ENCODE measurements at regions not wholly inside any gene's neighbourhood (a gene's known extent, or its start where the extent isn't known, plus 50 kb on each side); places are given as distances from the start of the nearest gene placed in this dataset.

- ChIA-PET POLR2A (no interaction called here), CTCF (no interaction called here)
- no peak for DNase-seq (ENCODE audit: extremely low spot score)
- no peak for TF ChIP-seq L3MBTL2 (conservative IDR thresholded peaks at IDR 0.05)
- TF ChIP-seq SUZ12 (IDR thresholded peaks at IDR 0.05) = no peak
- no peak for TF ChIP-seq BHLHE40 (IDR thresholded peaks at IDR 0.05; ENCODE audit: borderline replicate concordance)
- no peak for TF ChIP-seq FOXA1 (IDR thresholded peaks at IDR 0.05)
- TF ChIP-seq FOXK2 (IDR thresholded peaks at IDR 0.05) = no peak
- no peak for TF ChIP-seq ZNF384 (IDR thresholded peaks at IDR 0.05)
- no peak for TF ChIP-seq SP1 (IDR thresholded peaks at IDR 0.05)
- no peak for TF ChIP-seq ARNT (IDR thresholded peaks at IDR 0.05)
- TF ChIP-seq ELF4 (IDR thresholded peaks at IDR 0.05) = no peak
- no peak for TF ChIP-seq NFRKB (IDR thresholded peaks at IDR 0.05)
- TF ChIP-seq FOXM1 (IDR thresholded peaks at IDR 0.05; ENCODE audit: borderline replicate concordance) = no peak
- TF ChIP-seq LEF1 (IDR thresholded peaks at IDR 0.05; ENCODE audit: borderline replicate concordance) = no peak
- TF ChIP-seq HDGF (IDR thresholded peaks at IDR 0.05; ENCODE audit: borderline replicate concordance) = no peak
- no peak for TF ChIP-seq TARDBP (IDR thresholded peaks at IDR 0.05)
- no peak for TF ChIP-seq CTBP1 (IDR thresholded peaks at IDR 0.05; ENCODE audit: borderline replicate concordance)
- TF ChIP-seq, protein P1, sequence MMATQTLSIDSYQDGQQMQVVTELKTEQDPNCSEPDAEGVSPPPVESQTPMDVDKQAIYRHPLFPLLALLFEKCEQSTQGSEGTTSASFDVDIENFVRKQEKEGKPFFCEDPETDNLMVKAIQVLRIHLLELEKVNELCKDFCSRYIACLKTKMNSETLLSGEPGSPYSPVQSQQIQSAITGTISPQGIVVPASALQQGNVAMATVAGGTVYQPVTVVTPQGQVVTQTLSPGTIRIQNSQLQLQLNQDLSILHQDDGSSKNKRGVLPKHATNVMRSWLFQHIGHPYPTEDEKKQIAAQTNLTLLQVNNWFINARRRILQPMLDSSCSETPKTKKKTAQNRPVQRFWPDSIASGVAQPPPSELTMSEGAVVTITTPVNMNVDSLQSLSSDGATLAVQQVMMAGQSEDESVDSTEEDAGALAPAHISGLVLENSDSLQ (IDR thresholded peaks at IDR 0.05) = no peak
Observed at GRCh38 chr6:169393753-169394152, 140.1 kb upstream of the THBS2 start.

DNA sequence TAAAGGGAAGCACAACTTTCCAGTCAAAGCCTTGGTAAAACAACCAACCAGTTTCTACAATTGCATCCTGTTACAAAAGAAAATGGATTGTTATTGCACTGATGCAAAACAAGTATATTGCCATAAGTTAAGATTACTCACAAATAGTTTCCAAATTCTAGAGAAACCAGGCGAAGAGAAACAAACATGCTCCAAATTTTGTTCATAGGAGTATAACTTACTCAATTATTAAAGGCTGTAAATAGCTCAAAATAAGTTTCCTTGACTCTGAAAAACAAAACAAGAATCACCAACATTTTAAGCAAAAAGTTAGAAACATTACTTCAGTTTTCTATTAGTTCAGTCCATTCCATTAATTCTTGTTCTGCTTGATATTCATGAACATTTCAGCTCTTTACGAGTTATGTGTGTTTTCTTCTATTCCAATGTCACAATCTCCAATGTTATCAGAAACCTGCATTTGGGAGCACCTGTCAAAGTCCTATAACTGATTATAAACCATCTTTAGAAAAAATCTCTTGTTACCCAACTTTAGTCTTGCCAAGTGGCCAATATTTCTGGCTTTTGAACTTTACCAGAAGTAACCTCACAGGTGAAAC lies 137.9 kb upstream of the THBS2 start:
- TF ChIP-seq ZNF384 (IDR thresholded peaks at IDR 0.05) (no peak), FOXM1 (IDR thresholded peaks at IDR 0.05; ENCODE audit: borderline replicate concordance) (no peak), NFRKB (IDR thresholded peaks at IDR 0.05) (no peak), LEF1 (IDR thresholded peaks at IDR 0.05; ENCODE audit: borderline replicate concordance) (no peak), CTBP1 (IDR thresholded peaks at IDR 0.05; ENCODE audit: borderline replicate concordance) (no peak), TARDBP (IDR thresholded peaks at IDR 0.05) (no peak), SUZ12 (IDR thresholded peaks at IDR 0.05) (no peak), BHLHE40 (IDR thresholded peaks at IDR 0.05; ENCODE audit: borderline replicate concordance) (no peak), HDGF (IDR thresholded peaks at IDR 0.05; ENCODE audit: borderline replicate concordance) (no peak), ARNT (IDR thresholded peaks at IDR 0.05) (no peak), L3MBTL2 (conservative IDR thresholded peaks at IDR 0.05) (no peak), FOXA1 (IDR thresholded peaks at IDR 0.05) (no peak), SP1 (IDR thresholded peaks at IDR 0.05) (no peak), ELF4 (IDR thresholded peaks at IDR 0.05) (no peak), FOXK2 (IDR thresholded peaks at IDR 0.05) (no peak)
- TF ChIP-seq, protein P1 (IDR thresholded peaks at IDR 0.05) = no peak
- ChIA-PET CTCF (no interaction called here), POLR2A (no interaction called here)
- no peak for DNase-seq (ENCODE audit: extremely low spot score)

DNA sequence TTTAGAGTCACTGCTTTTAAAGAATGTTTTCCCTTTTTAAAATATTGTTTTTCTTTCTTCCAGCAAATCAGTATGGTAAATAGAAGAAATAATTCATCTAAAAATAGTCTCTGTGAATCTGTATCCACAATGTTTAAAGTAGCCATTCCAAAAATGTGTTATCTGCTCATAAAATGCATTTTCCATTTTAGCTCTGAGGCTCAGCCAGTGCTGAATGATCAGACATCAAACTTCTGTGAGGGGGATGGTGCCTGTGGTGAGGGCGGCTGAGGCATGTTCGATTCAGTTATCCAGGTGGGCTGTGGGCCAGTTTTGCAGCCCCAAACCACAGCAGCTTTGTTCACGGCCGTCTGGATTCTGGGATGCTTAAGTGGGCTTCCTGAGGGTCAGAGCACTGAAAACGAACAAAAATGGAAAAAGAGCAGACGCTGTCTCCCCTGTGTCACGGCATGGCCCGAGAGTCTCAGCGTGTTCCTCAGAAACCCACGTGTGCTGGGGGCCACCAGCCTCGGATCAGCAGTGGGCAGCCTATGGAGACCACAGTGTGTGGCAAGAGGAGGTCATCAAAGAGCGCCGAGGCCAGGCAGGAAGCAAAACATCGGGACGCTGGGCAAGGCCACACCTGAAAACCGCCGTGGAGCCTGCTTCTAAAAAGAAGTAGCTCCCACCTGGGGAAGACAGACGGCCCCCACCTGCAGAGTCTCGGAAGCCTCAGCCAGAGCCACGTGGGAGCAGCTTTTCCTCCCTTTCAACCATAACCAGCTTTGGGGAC lies 134.9 kb upstream of the THBS2 start:
- DNase-seq (ENCODE audit: extremely low spot score) = no peak
- TF ChIP-seq FOXK2 (IDR thresholded peaks at IDR 0.05) (no peak), ZNF384 (IDR thresholded peaks at IDR 0.05) (no peak), TARDBP (IDR thresholded peaks at IDR 0.05) (no peak), SUZ12 (IDR thresholded peaks at IDR 0.05) (no peak), FOXM1 (IDR thresholded peaks at IDR 0.05; ENCODE audit: borderline replicate concordance) (no peak), L3MBTL2 (conservative IDR thresholded peaks at IDR 0.05) (no peak), BHLHE40 (IDR thresholded peaks at IDR 0.05; ENCODE audit: borderline replicate concordance) (no peak), ARNT (IDR thresholded peaks at IDR 0.05) (no peak), SP1 (IDR thresholded peaks at IDR 0.05) (no peak), ELF4 (IDR thresholded peaks at IDR 0.05) (no peak), FOXA1 (IDR thresholded peaks at IDR 0.05) (no peak), LEF1 (IDR thresholded peaks at IDR 0.05; ENCODE audit: borderline replicate concordance) (no peak), CTBP1 (IDR thresholded peaks at IDR 0.05; ENCODE audit: borderline replicate concordance) (no peak)
- TF ChIP-seq, protein P1 (IDR thresholded peaks at IDR 0.05) = no peak
- ChIA-PET POLR2A (no interaction called here), CTCF (no interaction called here)

DNA sequence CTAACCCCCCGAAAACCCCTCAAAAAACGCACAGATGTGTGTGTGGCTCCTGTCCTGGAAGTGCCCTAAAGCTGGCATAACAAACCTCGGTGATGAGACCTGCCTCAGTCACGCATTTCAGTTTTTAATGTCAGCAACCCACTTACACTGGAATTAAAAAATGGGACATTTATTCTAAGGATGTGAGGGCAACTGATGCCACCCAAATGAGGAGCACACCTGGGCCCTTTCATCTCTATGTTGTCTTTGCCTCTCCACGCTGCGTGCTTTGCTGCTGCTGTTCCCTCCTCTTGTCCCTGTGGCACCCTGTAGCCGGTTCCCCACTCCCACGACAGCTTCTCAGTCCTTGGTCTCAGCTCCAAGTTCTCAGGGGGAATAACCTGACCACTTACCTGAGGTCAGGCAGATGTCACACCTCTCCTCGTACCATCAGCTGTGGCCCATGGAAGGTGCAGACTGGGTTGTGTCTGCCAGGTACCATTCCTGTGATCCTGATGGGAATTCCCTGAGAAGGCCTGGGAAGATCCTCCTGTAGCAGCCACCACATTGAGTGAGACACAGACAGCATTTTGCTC lies 134.2 kb upstream of the THBS2 start:
- DNase-seq (ENCODE audit: extremely low spot score) = no peak
- ChIA-PET CTCF (no interaction called here), POLR2A (no interaction called here)
- no peak for TF ChIP-seq SP1 (IDR thresholded peaks at IDR 0.05)
- TF ChIP-seq FOXK2 (IDR thresholded peaks at IDR 0.05) = no peak
- TF ChIP-seq SUZ12 (IDR thresholded peaks at IDR 0.05) = no peak
- no peak for TF ChIP-seq L3MBTL2 (conservative IDR thresholded peaks at IDR 0.05)
- TF ChIP-seq BHLHE40 (IDR thresholded peaks at IDR 0.05; ENCODE audit: borderline replicate concordance) = no peak
- no peak for TF ChIP-seq NFRKB (IDR thresholded peaks at IDR 0.05)

DNA sequence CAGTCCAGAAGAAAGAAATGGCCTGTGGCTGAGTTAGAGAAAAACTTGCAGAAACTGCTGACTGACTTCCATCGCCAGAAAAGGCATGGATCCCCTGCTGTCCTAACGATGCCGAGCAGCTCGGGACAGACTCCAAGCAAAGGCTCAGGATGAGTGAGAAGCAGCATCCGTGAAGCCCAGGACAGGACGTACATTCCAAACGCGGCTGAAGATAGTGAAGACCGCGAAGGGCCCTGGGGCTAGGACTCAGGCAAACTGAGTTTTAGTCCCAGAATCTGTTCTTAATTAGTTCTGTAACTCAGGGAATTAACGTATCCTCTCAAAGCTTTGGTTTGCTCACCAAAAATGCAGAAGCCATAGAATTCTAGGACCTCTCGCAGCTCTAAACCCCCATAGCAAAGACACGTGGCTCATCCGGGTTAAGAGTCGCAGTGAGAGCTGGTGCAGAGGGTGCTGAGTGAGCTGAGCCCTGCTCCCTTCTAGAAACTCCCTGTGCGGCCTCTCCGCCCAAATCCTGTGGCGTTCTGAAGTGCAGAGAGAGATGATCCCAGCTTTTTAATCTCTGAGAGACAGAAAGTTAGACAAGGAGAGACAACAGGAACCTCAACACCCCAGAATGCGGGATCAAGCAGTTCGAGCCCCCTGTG lies 132.9 kb upstream of the THBS2 start:
- POLR2A ChIA-PET = no interaction called here
- no peak for DNase-seq (ENCODE audit: extremely low spot score)
- CTCF ChIA-PET = no interaction called here
- no peak for TF ChIP-seq ARNT (IDR thresholded peaks at IDR 0.05)
- TF ChIP-seq, protein P1 (IDR thresholded peaks at IDR 0.05) = no peak
- no peak for TF ChIP-seq TARDBP (IDR thresholded peaks at IDR 0.05)
- no peak for TF ChIP-seq L3MBTL2 (conservative IDR thresholded peaks at IDR 0.05)
